ENCODE measurements at regions not wholly inside any gene's neighbourhood (a gene's known extent, or its start where the extent isn't known, plus 50 kb on each side); places are given as distances from the start of the nearest gene placed in this dataset.

- Mint-ChIP-seq H3K4me3 (no peak overlapping the region), H3K27me3 (ENCODE audit: low read depth) (no peaks in the 10 kb centered on the region), H3K9me3 (no peaks in the 10 kb centered on the region), H3K4me1 (peaks cover 11 to 18% of the 10 kb centered on the region in 2 experiments), H3K36me3 (ENCODE audit: insufficient read depth in 1 of 3, low read depth in 3 of 3) (no peaks in the 10 kb centered on the region; a peak in 1 of 7 replicates), H3K27ac (no peak overlapping the region)
- Histone ChIP-seq H3K79me1 (ENCODE audit: insufficient read depth, low read depth, low read length, poor library complexity, severe bottlenecking) (no peaks in the 10 kb centered on the region), H3T11ph (ENCODE audit: low read length) (no peak overlapping the region), H2BK120ac (ENCODE audit: low read depth, low read length, poor library complexity, severe bottlenecking) (no peak overlapping the region), H3K23me2 (ENCODE audit: insufficient read length, low read depth, low read length, poor library complexity, severe bottlenecking) (no peaks in the 10 kb centered on the region), H3K79me2 (ENCODE audit: insufficient read depth, low read length) (no peaks in the 10 kb centered on the region), H3K9me3 (ENCODE audit: control insufficient read depth, low read depth, low read length) (no peaks in the 10 kb centered on the region), H2AFZ (ENCODE audit: low read length) (no peak overlapping the region), H3K27me3 (ENCODE audit: insufficient read depth, low read length) (peaks cover 2% of the 10 kb centered on the region; the same call in 1 of the 2 replicates), H2BK20ac (ENCODE audit: low read depth, low read length, poor library complexity, severe bottlenecking) (no peak overlapping the region), H3K4me1 (ENCODE audit: insufficient read depth, low read length) (peaks cover 2% of the 10 kb centered on the region; the same call in 1 of the 2 replicates), H4K8ac (replicated peaks; ENCODE audit: insufficient read length, low read depth, low read length) (no peak overlapping the region), H4K91ac (ENCODE audit: insufficient read length, low read depth, low read length) (no peak overlapping the region), H2BK15ac (ENCODE audit: low read depth, low read length) (no peak overlapping the region), H2BK12ac (ENCODE audit: insufficient read length, low read depth, low read length) (no peak overlapping the region), H3K14ac (ENCODE audit: insufficient read depth, low read length) (no peak overlapping the region), H3K23ac (ENCODE audit: insufficient read length, low read depth, low read length) (no peak overlapping the region), H3K56ac (ENCODE audit: insufficient read length, low read depth, low read length) (no peak overlapping the region), H3K4me2 (ENCODE audit: insufficient read depth, insufficient read length, low read length) (no peak overlapping the region), H2BK5ac (ENCODE audit: insufficient read length, low read length) (no peak overlapping the region), H3K4ac (ENCODE audit: low read depth, low read length) (no peak overlapping the region), H3K18ac (ENCODE audit: insufficient read length, low read depth, low read length) (no peak overlapping the region), H3K27ac (ENCODE audit: insufficient read length, low read depth, low read length) (no peak overlapping the region), H4K5ac (ENCODE audit: insufficient read length, low read depth, low read length) (no peak overlapping the region), H2AK5ac (ENCODE audit: insufficient read length, low read length) (no peak overlapping the region), H3K9ac (ENCODE audit: extremely low read depth, insufficient read length, low read length) (no peak overlapping the region), H4K20me1 (ENCODE audit: control insufficient read depth, insufficient read depth, insufficient read length) (no peaks in the 10 kb centered on the region)
- TF ChIP-seq CTCF (conservative IDR thresholded peaks at IDR 0.05): no peak
- DNase-seq: no peak
- no CpG with 5 or more reads among the region's 6 CpGs for WGBS (ENCODE audit: extremely low coverage, insufficient read length, low lambda C conversion rate)
Measured at GRCh38 chr18:56115071-56116015, 523.0 kb downstream of the TXNL1 start.
